ENCODE measurements at regions not wholly inside any gene's neighbourhood (a gene's known extent, or its start where the extent isn't known, plus 50 kb on each side); places are given as distances from the start of the nearest gene placed in this dataset.

- DNase-seq: no peak
Observed at GRCh38 chr10:131425752-131426533, 114.4 kb upstream of the TCERG1L start.

GRCh38 chr10:131426534-131426898 is 115.0 kb upstream of the TCERG1L start:
- no peak for DNase-seq

- no peak for DNase-seq
Observed at GRCh38 chr10:131427281-131427680, 115.8 kb upstream of the TCERG1L start.

GRCh38 chr10:131427901-131428300 is 116.4 kb upstream of the TCERG1L start:
- DNase-seq: no peak

- no peak for DNase-seq
Observed at GRCh38 chr10:131429141-131429540, 117.6 kb upstream of the TCERG1L start.

GRCh38 chr10:131429942-131430341 is 118.4 kb upstream of the TCERG1L start:
- no peak for DNase-seq

- DNase-seq: no peak
Observed at GRCh38 chr10:131430716-131431412, 119.3 kb upstream of the TCERG1L start.

GRCh38 chr10:131431533-131431932 is 120.0 kb upstream of the TCERG1L start:
- DNase-seq: no peak

GRCh38 chr10:131431978-131432690 is 120.6 kb upstream of the TCERG1L start:
- no peak for DNase-seq

GRCh38 chr10:131433568-131433967 is 122.0 kb upstream of the TCERG1L start:
- no peak for DNase-seq

- no peak for DNase-seq
Observed at GRCh38 chr10:131435232-131435631, 123.7 kb upstream of the TCERG1L start.

- DNase-seq: no peak
Observed at GRCh38 chr10:131435760-131436457, 124.4 kb upstream of the TCERG1L start.

- DNase-seq: no peak
Observed at GRCh38 chr10:131436458-131436857, 124.9 kb upstream of the TCERG1L start.

- DNase-seq: no peak
Observed at GRCh38 chr10:131437556-131438475, 126.3 kb upstream of the TCERG1L start.

GRCh38 chr10:131438665-131439064 is 127.1 kb upstream of the TCERG1L start:
- DNase-seq: no peak

GRCh38 chr10:131439705-131440104 is 128.2 kb upstream of the TCERG1L start:
- DNase-seq: no peak

GRCh38 chr10:131440405-131441360 is 129.2 kb upstream of the TCERG1L start:
- DNase-seq: no peak

GRCh38 chr10:131442271-131442670 is 130.8 kb upstream of the TCERG1L start:
- no peak for DNase-seq

GRCh38 chr10:131444286-131444685 is 132.8 kb upstream of the TCERG1L start:
- DNase-seq: no peak

- DNase-seq: no peak
Observed at GRCh38 chr10:131444862-131445461, 133.4 kb upstream of the TCERG1L start.

Measured in T1000 (cell line).